Thyroid gland (tissue), 4 donors: ENCODE measurements at regions not wholly inside any gene's neighbourhood (a gene's known extent, or its start where the extent isn't known, plus 50 kb on each side); places are given as distances from the start of the nearest gene placed in this dataset.

ENCODE experiments used
- DNase-seq, 2 donors: peaks; one replicate each; pipeline ENCODE4 v3.0.0-alpha.2; 2019
- H3K27ac ChIP-seq, 3 donors: fragments of 200-600 bp; sonication (generic); 1 replicate in 2 of 3; 2 replicates in 1 of 3; pipeline ENCODE4 v1.5.1; 2016 to 2019; ENCODE audit warnings: mild to moderate bottlenecking in 1 of 3, moderate library complexity in 1 of 3
- H3K27me3 ChIP-seq: fragments of 200-600 bp; sonication (generic); one replicate; pipeline ENCODE4 v1.5.1; 2019
- H3K36me3 ChIP-seq, 2 donors: fragments of 200-600 bp; sonication (generic); one replicate each; pipeline ENCODE4 v1.5.1; 2016 to 2019
- H3K4me1 ChIP-seq, 2 donors: fragments of 200-600 bp; sonication (generic); one replicate each; pipeline ENCODE4 v1.5.1; 2017 to 2019
- H3K4me3 ChIP-seq, 3 donors: fragments of 200-600 bp; sonication (generic); replicated peaks in 1 of 3; 1 replicate in 2 of 3; 2 replicates in 1 of 3; pipeline ENCODE4 v1.5.1; 2016; ENCODE audit warnings: mild to moderate bottlenecking in 1 of 3
- H3K9me3 ChIP-seq: fragments of 200-600 bp; sonication (generic); one replicate; pipeline ENCODE4 v1.5.1; 2017
- CTCF ChIP-seq, 6 experiments: fragments of 200-600 bp in 3 of 6; fragments of 450-650 bp in 3 of 6; sonication (generic) in 3 of 6; IDR thresholded peaks; one replicate each; pipeline ENCODE4 v1.5.1; 2016 to 2019; ENCODE audit warnings: antibody characterized with exemption in 6 of 6, mild to moderate bottlenecking in 2 of 6, inconsistent platforms in 1 of 6, moderate library complexity in 1 of 6
- POLR2A ChIP-seq, 2 donors: fragments of 450-650 bp; IDR thresholded peaks; one replicate each; pipeline ENCODE4 v1.6.1; 2017; ENCODE audit warnings: antibody characterized with exemption in 2 of 2, mild to moderate bottlenecking in 2 of 2, moderate library complexity in 1 of 2
- WGBS, 2 donors: methylation state at CpG; one replicate each; pipeline ENCODE4 v1.1.5; 2017; 5-methylcytosine and 5-hydroxymethylcytosine counted together
- intact Hi-C: fragments of 100-400 bp; cut with DNase I; formaldehyde crosslinking; loops from one replicate; pipeline ENCODE4 v1.15.1; 2023

GRCh38 chr3:193783166-193783896 lies 190.3 kb downstream of the OPA1 start:
- Histone ChIP-seq H3K4me3 (no peak overlapping the region), H3K27me3 (no peaks in the 10 kb centered on the region), H3K4me1 (peaks cover 0 to 27% of the 10 kb centered on the region in 2 donors), H3K36me3 (no peaks in the 10 kb centered on the region), H3K9me3 (no peaks in the 10 kb centered on the region), H3K27ac (no peak overlapping the region)
- DNase-seq, result no peak
- WGBS, 2 donors, result 82 to 90% methylated on average over 5 of the region's 5 CpGs
- intact Hi-C loops, result loop anchor here (5.0 to 10.0 kb wide), 2 partner anchors 211 to 354 kb away; partner anchors contain the start of gene HES1
- no peak for TF ChIP-seq CTCF (IDR thresholded peaks at IDR 0.05)
- no peak for TF ChIP-seq POLR2A (IDR thresholded peaks at IDR 0.05)

- TF ChIP-seq POLR2A (IDR thresholded peaks at IDR 0.05) (no peak), CTCF (IDR thresholded peaks at IDR 0.05) (no peak)
- H3K27me3 ChIP-seq, result no peaks in the 10 kb centered on the region
- no peaks in the 10 kb centered on the region for H3K36me3 ChIP-seq
- intact Hi-C loops, result loop anchor here (5.0 to 10.0 kb wide), 3 partner anchors 210 to 532 kb away; partner anchors contain the start of gene HES1
- no peak overlapping the region for H3K27ac ChIP-seq
- H3K4me3 ChIP-seq, result no peak overlapping the region
- WGBS, 2 donors, result 86 to 93% methylated on average over 1 of the region's 1 CpG
- no peaks in the 10 kb centered on the region for H3K9me3 ChIP-seq
- peaks cover 0 to 27% of the 10 kb centered on the region in 2 donors for H3K4me1 ChIP-seq
- DNase-seq, result no peak
Observed at GRCh38 chr3:193784822-193785221, 191.8 kb downstream of the OPA1 start.

- H3K36me3 ChIP-seq, result no peaks in the 10 kb centered on the region
- intact Hi-C loops, result loop anchor here (5.0 to 10.0 kb wide), 2 partner anchors 207 to 530 kb away; no protein-coding TSS in a partner anchor
- TF ChIP-seq CTCF (IDR thresholded peaks at IDR 0.05) (no peak), POLR2A (IDR thresholded peaks at IDR 0.05) (no peak)
- H3K27me3 ChIP-seq, result no peaks in the 10 kb centered on the region
- no peak overlapping the region for H3K4me3 ChIP-seq
- 88 to 93% methylated on average over 8 to 12 of the region's 12 CpGs for WGBS, 2 donors
- no peaks in the 10 kb centered on the region for H3K9me3 ChIP-seq
- DNase-seq, result no peak
- H3K27ac ChIP-seq, result no peak overlapping the region
- peaks cover 5 to 25% of the 10 kb centered on the region in 2 donors for H3K4me1 ChIP-seq
Observed at GRCh38 chr3:193787496-193787870, 194.5 kb downstream of the OPA1 start.

- Histone ChIP-seq H3K27ac (no peak overlapping the region), H3K4me1 (peaks cover 5 to 19% of the 10 kb centered on the region in 2 donors), H3K4me3 (no peak overlapping the region), H3K36me3 (no peaks in the 10 kb centered on the region), H3K27me3 (no peaks in the 10 kb centered on the region), H3K9me3 (no peaks in the 10 kb centered on the region)
- DNase-seq, result peak; percentile 63 to 66
- 40 to 48% methylated on average over 15 of the region's 15 CpGs for WGBS, 2 donors
- intact Hi-C loops, result loop anchor here (5.0 to 10.0 kb wide), 2 partner anchors 206 to 529 kb away; no protein-coding TSS in a partner anchor
- TF ChIP-seq CTCF (IDR thresholded peaks at IDR 0.05) (peak; percentile 55 to 83 (median 70)), POLR2A (IDR thresholded peaks at IDR 0.05) (no peak)
Observed at GRCh38 chr3:193788189-193788991, 195.4 kb downstream of the OPA1 start.
